Retina (tissue), 1 donor: ENCODE measurements at regions not wholly inside any gene's neighbourhood (a gene's known extent, or its start where the extent isn't known, plus 50 kb on each side); places are given as distances from the start of the nearest gene placed in this dataset.
"Not testable (repeated sequence)": the region's sequence is repeated elsewhere in the genome, so short reads cannot be mapped to it uniquely, and the experiment has no call there.

ENCODE experiments used
- DNase-seq: peaks from one replicate; pipeline ENCODE4 v3.0.0-alpha.2; 2016

- no peak for DNase-seq
Measured at GRCh38 chr1:60886090-60886489, 196.3 kb upstream of the NFIA start.

- no peak for DNase-seq
Measured at GRCh38 chr1:60880202-60880601, 202.2 kb upstream of the NFIA start.

GRCh38 chr1:60878323-60878722, 204.0 kb upstream of the NFIA start:
- DNase-seq: no peak

GRCh38 chr1:60877376-60877775, 205.0 kb upstream of the NFIA start:
- DNase-seq: no peak

- no peak for DNase-seq
Measured at GRCh38 chr1:60876952-60877351, 205.4 kb upstream of the NFIA start.

GRCh38 chr1:60875138-60875537, 207.2 kb upstream of the NFIA start:
- DNase-seq: no peak

- no peak for DNase-seq
Measured at GRCh38 chr1:60874718-60875117, 207.6 kb upstream of the NFIA start.

- DNase-seq: not testable (repeated sequence)
Measured at GRCh38 chr1:60873396-60873795, 209.0 kb upstream of the NFIA start.

GRCh38 chr1:60872426-60873054, 209.8 kb upstream of the NFIA start:
- DNase-seq: no peak

GRCh38 chr1:60870269-60870865, 212.0 kb upstream of the NFIA start:
- no peak for DNase-seq

GRCh38 chr1:60868901-60869663, 213.3 kb upstream of the NFIA start:
- DNase-seq: no peak

GRCh38 chr1:60867782-60868181, 214.6 kb upstream of the NFIA start:
- DNase-seq: peak; percentile 50

GRCh38 chr1:60866917-60867531, 215.3 kb upstream of the NFIA start:
- DNase-seq: no peak

GRCh38 chr1:60866226-60866900, 216.0 kb upstream of the NFIA start:
- peak; percentile 77 for DNase-seq

GRCh38 chr1:60865166-60865565, 217.2 kb upstream of the NFIA start:
- peak; percentile 73 for DNase-seq

GRCh38 chr1:60864722-60865121, 217.6 kb upstream of the NFIA start:
- DNase-seq: peak; percentile 40

- no peak for DNase-seq
Measured at GRCh38 chr1:60863131-60863530, 219.2 kb upstream of the NFIA start.

- DNase-seq: no peak
Measured at GRCh38 chr1:60861961-60862567, 220.3 kb upstream of the NFIA start.

GRCh38 chr1:60859111-60859510, 223.2 kb upstream of the NFIA start:
- no peak for DNase-seq

GRCh38 chr1:60857851-60858250, 224.5 kb upstream of the NFIA start:
- DNase-seq: no peak

GRCh38 chr1:60850084-60850483, 232.3 kb upstream of the NFIA start:
- DNase-seq: no peak

- no peak for DNase-seq
Measured at GRCh38 chr1:60849401-60849800, 233.0 kb upstream of the NFIA start.
